ENCODE measurements at regions not wholly inside any gene's neighbourhood (a gene's known extent, or its start where the extent isn't known, plus 50 kb on each side); places are given as distances from the start of the nearest gene placed in this dataset.

DNA sequence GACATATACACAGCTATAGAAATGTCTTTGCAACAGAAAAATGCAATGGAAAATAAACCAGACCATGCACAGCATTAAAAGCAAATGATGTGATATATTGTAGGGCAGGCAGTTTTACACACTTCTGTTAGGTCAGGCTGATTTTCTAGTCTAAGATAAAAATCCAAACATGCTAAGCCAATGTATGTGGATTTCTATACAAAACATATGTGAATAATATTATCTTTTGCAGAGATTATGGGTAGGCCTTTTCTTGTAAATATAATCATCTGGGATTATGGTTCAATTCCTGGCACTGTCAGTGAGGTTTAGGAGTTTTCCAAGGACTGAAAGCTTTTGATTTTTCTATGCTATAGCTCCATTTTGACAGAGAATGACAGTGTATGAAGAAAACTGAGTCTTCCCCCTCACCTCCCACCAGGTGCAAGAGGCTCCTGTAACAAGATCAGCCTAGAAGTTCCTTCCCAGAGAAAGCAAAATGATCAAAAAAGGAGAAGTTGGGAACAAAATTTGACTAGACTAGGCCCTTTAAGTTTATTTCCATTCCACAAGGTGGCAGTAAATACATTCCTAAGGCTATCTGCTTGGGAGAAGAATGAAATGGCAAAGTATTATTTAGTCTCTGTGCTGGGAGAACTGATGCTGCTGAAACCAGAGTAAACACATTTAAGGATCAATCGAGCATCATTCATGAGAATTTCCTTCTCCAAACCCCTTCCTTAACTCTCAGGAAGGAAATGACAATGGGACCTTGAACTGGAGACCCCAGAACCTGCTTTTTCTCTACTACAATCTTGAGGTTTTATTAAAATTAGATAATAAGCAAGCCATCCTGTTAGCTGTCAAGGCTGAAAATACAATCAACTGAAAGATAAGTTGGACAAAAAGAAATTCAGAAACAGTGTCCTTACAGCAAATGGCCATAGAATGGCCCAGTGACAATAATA lies 133.0 kb upstream of the TUT7 start:
- Histone ChIP-seq H3K27ac (ENCODE audit: extremely low read depth, low read depth, low read length) (no peak overlapping the region), H3K4me3 (no peak overlapping the region), H3K36me3 (ENCODE audit: control insufficient read depth, insufficient read depth, low read length) (no peaks in the 10 kb centered on the region), H3K27me3 (ENCODE audit: control insufficient read depth in 2 of 2, insufficient read depth in 2 of 2, low read length in 2 of 2) (no peaks in the 10 kb centered on the region), H3K79me2 (ENCODE audit: control insufficient read depth, insufficient read depth, low read length) (no peaks in the 10 kb centered on the region), H2AFZ (ENCODE audit: low read depth, low read length) (no peak overlapping the region), H3K9me1 (ENCODE audit: control insufficient read depth, insufficient read depth, low read length) (no peaks in the 10 kb centered on the region), H3K9ac (ENCODE audit: insufficient read depth in 1 of 2, low read depth in 2 of 2, low read length in 2 of 2) (no peak overlapping the region), H3K4me1 (replicated peaks in 1 of 2; ENCODE audit: control insufficient read depth in 2 of 2, insufficient read depth in 2 of 2, low read length in 2 of 2) (no peaks in the 10 kb centered on the region), H4K20me1 (replicated peaks; ENCODE audit: control insufficient read depth, insufficient read depth, low read length) (no peaks in the 10 kb centered on the region), H3K9me3 (replicated peaks; ENCODE audit: control insufficient read depth, insufficient read depth, low read depth, low read length) (no peaks in the 10 kb centered on the region), H3K4me2 (ENCODE audit: insufficient read depth, low read length) (no peak overlapping the region)
- POLR2A ChIA-PET = interaction anchor here (0.5 to 0.8 kb wide), 2 partner anchors 21 to 1967 kb away, joined by 3 read pairs; no protein-coding TSS in a partner anchor
- intact Hi-C loops (cut with micrococcal nuclease) (loop anchor here (1.0 to 10.0 kb wide), 2 partner anchors 52 to 837 kb away; no protein-coding TSS in a partner anchor), in situ Hi-C loops (cut with MboI) (loop anchor here (10.0 kb wide), 1 partner anchor 838 kb away; no protein-coding TSS in a partner anchor)
- 0% methylated on average over 1 of the region's 1 CpG for WGBS (ENCODE audit: insufficient coverage, low coverage, missing lambda C conversion rate)
- peak; percentile 65 for FAIRE-seq
- peak; percentile 6 to 27 (median 18) for DNase-seq (ENCODE audit: extremely low read depth in 1 of 4, low spot score in 3 of 4)
- CTCF ChIA-PET (ENCODE audit: low intra/inter-chr PET ratio) = interaction anchor here (0.8 to 1.4 kb wide), 3 partner anchors 314 to 838 kb away, joined by 4 to 5 read pairs (median 4); no protein-coding TSS in a partner anchor
- 0 out of 3 replicates have a peak, but pooled peaks have one; percentile 48 for ATAC-seq
- no TSS peak for BruUV-seq (replicated peaks)
- TF ChIP-seq, protein P1, sequence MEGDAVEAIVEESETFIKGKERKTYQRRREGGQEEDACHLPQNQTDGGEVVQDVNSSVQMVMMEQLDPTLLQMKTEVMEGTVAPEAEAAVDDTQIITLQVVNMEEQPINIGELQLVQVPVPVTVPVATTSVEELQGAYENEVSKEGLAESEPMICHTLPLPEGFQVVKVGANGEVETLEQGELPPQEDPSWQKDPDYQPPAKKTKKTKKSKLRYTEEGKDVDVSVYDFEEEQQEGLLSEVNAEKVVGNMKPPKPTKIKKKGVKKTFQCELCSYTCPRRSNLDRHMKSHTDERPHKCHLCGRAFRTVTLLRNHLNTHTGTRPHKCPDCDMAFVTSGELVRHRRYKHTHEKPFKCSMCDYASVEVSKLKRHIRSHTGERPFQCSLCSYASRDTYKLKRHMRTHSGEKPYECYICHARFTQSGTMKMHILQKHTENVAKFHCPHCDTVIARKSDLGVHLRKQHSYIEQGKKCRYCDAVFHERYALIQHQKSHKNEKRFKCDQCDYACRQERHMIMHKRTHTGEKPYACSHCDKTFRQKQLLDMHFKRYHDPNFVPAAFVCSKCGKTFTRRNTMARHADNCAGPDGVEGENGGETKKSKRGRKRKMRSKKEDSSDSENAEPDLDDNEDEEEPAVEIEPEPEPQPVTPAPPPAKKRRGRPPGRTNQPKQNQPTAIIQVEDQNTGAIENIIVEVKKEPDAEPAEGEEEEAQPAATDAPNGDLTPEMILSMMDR (IDR thresholded peaks at IDR 0.05 in 2 of 3, conservative IDR thresholded peaks at IDR 0.05 in 1 of 3; ENCODE audit: insufficient read depth in 2 of 3, low read depth in 1 of 3, low read length in 3 of 3) = peak in 2 of 3 experiments; percentile 32 to 58; a peak in 2 of 6 replicates
- TF ChIP-seq POLR2A (conservative IDR thresholded peaks at IDR 0.05) = no peak
- no peak for TF ChIP-seq SMARCA5 (IDR thresholded peaks at IDR 0.05)
- no peak for TF ChIP-seq MAFG (tag; conservative IDR thresholded peaks at IDR 0.05)
- 0 out of 2 replicates have a peak, but pooled peaks have one; percentile 24 for TF ChIP-seq SMC3 (conservative IDR thresholded peaks at IDR 0.05; ENCODE audit: insufficient read depth, low read depth, low read length)
- TF ChIP-seq, protein P2, sequence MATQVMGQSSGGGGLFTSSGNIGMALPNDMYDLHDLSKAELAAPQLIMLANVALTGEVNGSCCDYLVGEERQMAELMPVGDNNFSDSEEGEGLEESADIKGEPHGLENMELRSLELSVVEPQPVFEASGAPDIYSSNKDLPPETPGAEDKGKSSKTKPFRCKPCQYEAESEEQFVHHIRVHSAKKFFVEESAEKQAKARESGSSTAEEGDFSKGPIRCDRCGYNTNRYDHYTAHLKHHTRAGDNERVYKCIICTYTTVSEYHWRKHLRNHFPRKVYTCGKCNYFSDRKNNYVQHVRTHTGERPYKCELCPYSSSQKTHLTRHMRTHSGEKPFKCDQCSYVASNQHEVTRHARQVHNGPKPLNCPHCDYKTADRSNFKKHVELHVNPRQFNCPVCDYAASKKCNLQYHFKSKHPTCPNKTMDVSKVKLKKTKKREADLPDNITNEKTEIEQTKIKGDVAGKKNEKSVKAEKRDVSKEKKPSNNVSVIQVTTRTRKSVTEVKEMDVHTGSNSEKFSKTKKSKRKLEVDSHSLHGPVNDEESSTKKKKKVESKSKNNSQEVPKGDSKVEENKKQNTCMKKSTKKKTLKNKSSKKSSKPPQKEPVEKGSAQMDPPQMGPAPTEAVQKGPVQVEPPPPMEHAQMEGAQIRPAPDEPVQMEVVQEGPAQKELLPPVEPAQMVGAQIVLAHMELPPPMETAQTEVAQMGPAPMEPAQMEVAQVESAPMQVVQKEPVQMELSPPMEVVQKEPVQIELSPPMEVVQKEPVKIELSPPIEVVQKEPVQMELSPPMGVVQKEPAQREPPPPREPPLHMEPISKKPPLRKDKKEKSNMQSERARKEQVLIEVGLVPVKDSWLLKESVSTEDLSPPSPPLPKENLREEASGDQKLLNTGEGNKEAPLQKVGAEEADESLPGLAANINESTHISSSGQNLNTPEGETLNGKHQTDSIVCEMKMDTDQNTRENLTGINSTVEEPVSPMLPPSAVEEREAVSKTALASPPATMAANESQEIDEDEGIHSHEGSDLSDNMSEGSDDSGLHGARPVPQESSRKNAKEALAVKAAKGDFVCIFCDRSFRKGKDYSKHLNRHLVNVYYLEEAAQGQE (IDR thresholded peaks at IDR 0.05; ENCODE audit: borderline replicate concordance) = peak; percentile 32; the same call in 1 of the 2 replicates
- TF ChIP-seq, protein P2 (CRISPR knock-in tag; IDR thresholded peaks at IDR 0.05; ENCODE audit: low read depth) = no peak
- peak; percentile 39 to 63; a peak in 3 of 4 replicates for TF ChIP-seq RAD21 (CRISPR knock-in tag; conservative IDR thresholded peaks at IDR 0.05 in 1 of 2, IDR thresholded peaks at IDR 0.05 in 1 of 2)

All from K562 (cell line).